HG03025 (cell line): ENCODE measurements at regions not wholly inside any gene's neighbourhood (a gene's known extent, or its start where the extent isn't known, plus 50 kb on each side); places are given as distances from the start of the nearest gene placed in this dataset.
"Not testable (repeated sequence)": the region's sequence is repeated elsewhere in the genome, so short reads cannot be mapped to it uniquely, and the experiment has no call there.

ENCODE experiments used
- ATAC-seq: cut with Tn5 transposase; IDR thresholded peaks from one replicate; pipeline ENCODE4 v1.9.1; 2021; ENCODE audit warnings: mild to moderate bottlenecking, moderate library complexity; ENCODE audit not compliant: unreplicated experiment, low FRiP score

GRCh38 chr9:34907044-34907443, 51.0 kb upstream of the PHF24 start:
- ATAC-seq = no peak

GRCh38 chr9:34899535-34900158, 58.4 kb upstream of the PHF24 start:
- peak; percentile 64 for ATAC-seq

- ATAC-seq = no peak
Measured at GRCh38 chr9:34898846-34899245, 59.2 kb upstream of the PHF24 start.

GRCh38 chr9:34896112-34896511, 62.0 kb upstream of the PHF24 start:
- ATAC-seq = no peak

GRCh38 chr9:34892886-34893285, 65.2 kb upstream of the PHF24 start:
- no peak for ATAC-seq

GRCh38 chr9:34891386-34891785, 66.7 kb upstream of the PHF24 start:
- no peak for ATAC-seq

- ATAC-seq = no peak
Measured at GRCh38 chr9:34887841-34888240, 70.2 kb upstream of the PHF24 start.

GRCh38 chr9:34884747-34885189, 73.3 kb upstream of the PHF24 start:
- ATAC-seq = no peak

- ATAC-seq = no peak
Measured at GRCh38 chr9:34876096-34876495, 82.0 kb upstream of the PHF24 start.

GRCh38 chr9:34869390-34869789, 88.7 kb upstream of the PHF24 start:
- ATAC-seq = no peak

- ATAC-seq = no peak
Measured at GRCh38 chr9:34866614-34867013, 91.5 kb upstream of the PHF24 start.

GRCh38 chr9:34863426-34863825, 94.7 kb upstream of the PHF24 start:
- ATAC-seq = no peak

GRCh38 chr9:34862836-34863235, 95.2 kb upstream of the PHF24 start:
- ATAC-seq = no peak

GRCh38 chr9:34862043-34862442, 96.0 kb upstream of the PHF24 start:
- no peak for ATAC-seq

GRCh38 chr9:34855016-34855415, 103.1 kb upstream of the PHF24 start:
- not testable (repeated sequence) for ATAC-seq

- ATAC-seq = no peak
Measured at GRCh38 chr9:34830068-34830467, 120.1 kb upstream of the CCL21 start.

GRCh38 chr9:34826999-34827538, 117.1 kb upstream of the CCL21 start:
- no peak for ATAC-seq

- ATAC-seq = no peak
Measured at GRCh38 chr9:34825775-34826174, 115.8 kb upstream of the CCL21 start.

GRCh38 chr9:34823778-34824177, 113.8 kb upstream of the CCL21 start:
- ATAC-seq = no peak

- ATAC-seq = no peak
Measured at GRCh38 chr9:34810187-34810524, 100.2 kb upstream of the CCL21 start.

GRCh38 chr9:34809504-34810186, 99.7 kb upstream of the CCL21 start:
- no peak for ATAC-seq

- no peak for ATAC-seq
Measured at GRCh38 chr9:34802916-34803315, 93.0 kb upstream of the CCL21 start.
